Endodermal cell (in vitro differentiated cells): ENCODE measurements at regions not wholly inside any gene's neighbourhood (a gene's known extent, or its start where the extent isn't known, plus 50 kb on each side); places are given as distances from the start of the nearest gene placed in this dataset.

Experiments
- DNase-seq: peaks from one replicate; pipeline ENCODE4 v3.0.0-alpha.2; 2017
- H3K27ac ChIP-seq: 2 replicates; pipeline ENCODE4 v1.5.1; 2013; ENCODE audit warnings: mild to moderate bottlenecking, low read depth, low read length, moderate library complexity
- H3K27me3 ChIP-seq: 2 replicates; pipeline ENCODE4 v1.6.1; 2013; ENCODE audit warnings: mild to moderate bottlenecking, low read length, moderate library complexity; ENCODE audit not compliant: insufficient read depth, control insufficient read depth, poor library complexity, severe bottlenecking
- H3K36me3 ChIP-seq: 2 replicates; pipeline ENCODE4 v1.7.0; 2013; ENCODE audit warnings: mild to moderate bottlenecking, low read length, moderate library complexity; ENCODE audit not compliant: control insufficient read depth, insufficient read depth
- H3K4me1 ChIP-seq: one replicate; pipeline ENCODE4 v1.7.0; 2013; ENCODE audit warnings: low read length; ENCODE audit not compliant: control insufficient read depth, insufficient read depth
- H3K4me3 ChIP-seq: 2 replicates; pipeline ENCODE4 v1.5.1; 2013; ENCODE audit warnings: mild to moderate bottlenecking, low read length, moderate library complexity
- H3K9ac ChIP-seq: 2 replicates; pipeline ENCODE4 v1.6.1; 2013; ENCODE audit warnings: mild to moderate bottlenecking, low read length, moderate library complexity; ENCODE audit not compliant: poor library complexity, severe bottlenecking; ENCODE audit errors: extremely low read depth
- H3K9me3 ChIP-seq: 2 replicates; pipeline ENCODE4 v1.6.1; 2013; ENCODE audit warnings: mild to moderate bottlenecking, low read length, moderate library complexity; ENCODE audit not compliant: control insufficient read depth
- H3K27ac Mint-ChIP-seq: 2 replicates; pipeline ENCODE4 v1.8.0; 2020; ENCODE audit warnings: mixed read lengths
- H3K27me3 Mint-ChIP-seq: 2 replicates; pipeline ENCODE4 v1.8.0; 2021; ENCODE audit warnings: mild to moderate bottlenecking, mixed read lengths; ENCODE audit not compliant: insufficient read depth
- H3K36me3 Mint-ChIP-seq: 2 replicates; pipeline ENCODE4 v1.8.0; 2020; ENCODE audit warnings: low read depth, mixed read lengths
- H3K4me1 Mint-ChIP-seq: 2 replicates; pipeline ENCODE4 v1.8.0; 2020; ENCODE audit warnings: mixed read lengths
- H3K4me3 Mint-ChIP-seq: 2 replicates; pipeline ENCODE4 v1.8.0; 2020; ENCODE audit warnings: mild to moderate bottlenecking, moderate library complexity, mixed read lengths
- H3K9me3 Mint-ChIP-seq: 2 replicates; pipeline ENCODE4 v1.8.0; 2020; ENCODE audit warnings: mild to moderate bottlenecking, mixed read lengths
- CTCF ChIP-seq: fragments of 200-600 bp; sonication (generic); conservative IDR thresholded peaks from 2 replicates; pipeline ENCODE4 v1.5.0; 2021; ENCODE audit warnings: antibody characterized with exemption, mild to moderate bottlenecking
- WGBS, 2 experiments: methylation state at CpG; one replicate each; pipeline versions ENCODE4 v1.1.5 to v1.1.7; 2013; ENCODE audit warnings: missing lambda C conversion rate in 2 of 2, mixed read lengths in 1 of 2; ENCODE audit not compliant: insufficient coverage in 1 of 2, insufficient read length in 1 of 2; 5-methylcytosine and 5-hydroxymethylcytosine counted together

DNA sequence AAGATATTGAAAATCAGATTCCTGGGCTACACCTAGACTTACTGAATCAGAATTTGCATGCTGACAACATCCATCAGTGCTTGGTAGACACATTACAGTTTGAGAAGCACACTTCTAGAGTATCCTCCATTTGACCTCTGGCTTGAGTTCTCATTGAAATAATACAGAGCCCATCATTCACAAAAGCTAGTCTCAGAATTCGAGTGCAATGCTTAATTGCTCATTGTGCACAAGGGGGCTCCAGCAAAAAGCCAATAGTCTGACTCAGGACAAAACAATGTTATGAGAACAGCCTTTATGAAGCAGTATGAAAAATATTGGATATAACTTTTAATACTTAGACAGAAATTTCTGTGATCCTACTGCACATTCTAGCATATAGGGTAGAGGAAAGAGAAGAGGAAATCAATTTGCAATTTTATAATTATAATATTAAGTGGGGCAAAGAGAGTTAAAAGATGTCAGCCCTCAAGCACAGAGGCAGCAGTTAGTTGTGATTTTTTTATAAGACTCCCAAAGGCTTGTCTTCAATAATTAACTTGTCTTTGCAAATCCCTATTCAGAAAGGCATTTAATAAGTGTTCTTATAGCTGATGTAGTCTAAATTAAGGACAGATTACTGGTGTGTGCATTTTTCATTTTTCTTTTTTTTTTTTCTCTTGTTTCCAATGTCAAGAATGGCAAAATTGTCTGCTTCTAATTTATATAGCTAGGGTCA is 105.8 kb upstream of the ANK3 start:
- Mint-ChIP-seq H3K9me3 (no peaks in the 10 kb centered on the region), H3K27ac (no peak overlapping the region), H3K36me3 (no peaks in the 10 kb centered on the region), H3K27me3 (no peaks in the 10 kb centered on the region), H3K4me3 (no peak overlapping the region), H3K4me1 (peaks cover 6% of the 10 kb centered on the region)
- no peak overlapping the region for H3K27ac ChIP-seq
- no peak overlapping the region for H3K4me3 ChIP-seq
- H3K9me3 ChIP-seq, result no peaks in the 10 kb centered on the region
- no peaks in the 10 kb centered on the region for H3K27me3 ChIP-seq
- no peaks in the 10 kb centered on the region for H3K36me3 ChIP-seq
- H3K4me1 ChIP-seq, result no peaks in the 10 kb centered on the region
- 89% methylated on average over 1 of the region's 1 CpG; no CpG with 5 or more reads in 1 of the 2 experiments for WGBS, 2 experiments
- DNase-seq, result no peak
- H3K9ac ChIP-seq, result no peak overlapping the region
- no peak for TF ChIP-seq CTCF

- Mint-ChIP-seq H3K36me3 (no peaks in the 10 kb centered on the region), H3K27ac (no peak overlapping the region), H3K4me1 (no peaks in the 10 kb centered on the region), H3K9me3 (no peaks in the 10 kb centered on the region), H3K4me3 (no peak overlapping the region), H3K27me3 (no peaks in the 10 kb centered on the region)
- DNase-seq, result no peak
- no peak overlapping the region for H3K9ac ChIP-seq
- H3K4me3 ChIP-seq, result no peak overlapping the region
- H3K9me3 ChIP-seq, result no peaks in the 10 kb centered on the region
- no peak overlapping the region for H3K27ac ChIP-seq
- H3K4me1 ChIP-seq, result no peaks in the 10 kb centered on the region
- no peaks in the 10 kb centered on the region for H3K36me3 ChIP-seq
- 100% methylated on average over 1 of the region's 2 CpGs; no CpG with 5 or more reads in 1 of the 2 experiments for WGBS, 2 experiments
- no peak for TF ChIP-seq CTCF
- no peaks in the 10 kb centered on the region for H3K27me3 ChIP-seq
Measured at GRCh38 chr10:60494774-60495173, 105.1 kb upstream of the ANK3 start.

DNA sequence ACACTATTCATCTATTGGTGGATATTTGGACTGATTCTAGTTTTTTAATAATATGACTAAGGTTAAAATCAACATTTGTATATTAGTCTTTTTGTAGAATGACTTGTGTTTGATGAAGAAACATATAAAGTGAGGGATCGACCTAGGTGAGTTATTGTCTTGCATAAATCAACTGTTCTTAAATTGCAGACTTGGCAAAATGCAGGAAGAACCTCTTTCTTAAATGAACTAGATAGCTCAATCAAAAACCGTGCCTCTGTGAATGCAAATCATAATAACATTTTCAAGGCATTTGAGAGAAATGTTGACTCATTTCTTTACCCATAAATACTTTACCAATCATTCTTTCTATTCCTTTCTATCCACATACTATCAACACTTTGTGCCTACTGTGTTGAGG is 101.5 kb upstream of the ANK3 start:
- WGBS, 2 experiments, result 90 to 100% methylated on average over 2 of the region's 2 CpGs
- Histone ChIP-seq H3K4me3 (no peak overlapping the region), H3K27ac (no peak overlapping the region), H3K36me3 (no peaks in the 10 kb centered on the region), H3K9me3 (no peaks in the 10 kb centered on the region), H3K4me1 (no peaks in the 10 kb centered on the region), H3K27me3 (no peaks in the 10 kb centered on the region), H3K9ac (no peak overlapping the region)
- no peak for TF ChIP-seq CTCF
- H3K27me3 Mint-ChIP-seq, result no peaks in the 10 kb centered on the region
- H3K27ac Mint-ChIP-seq, result no peak overlapping the region
- DNase-seq, result no peak
- no peaks in the 10 kb centered on the region for H3K4me1 Mint-ChIP-seq
- no peaks in the 10 kb centered on the region for H3K36me3 Mint-ChIP-seq
- no peak overlapping the region for H3K4me3 Mint-ChIP-seq
- H3K9me3 Mint-ChIP-seq, result no peaks in the 10 kb centered on the region
